ENCODE measurements at regions not wholly inside any gene's neighbourhood (a gene's known extent, or its start where the extent isn't known, plus 50 kb on each side); places are given as distances from the start of the nearest gene placed in this dataset.

DNA sequence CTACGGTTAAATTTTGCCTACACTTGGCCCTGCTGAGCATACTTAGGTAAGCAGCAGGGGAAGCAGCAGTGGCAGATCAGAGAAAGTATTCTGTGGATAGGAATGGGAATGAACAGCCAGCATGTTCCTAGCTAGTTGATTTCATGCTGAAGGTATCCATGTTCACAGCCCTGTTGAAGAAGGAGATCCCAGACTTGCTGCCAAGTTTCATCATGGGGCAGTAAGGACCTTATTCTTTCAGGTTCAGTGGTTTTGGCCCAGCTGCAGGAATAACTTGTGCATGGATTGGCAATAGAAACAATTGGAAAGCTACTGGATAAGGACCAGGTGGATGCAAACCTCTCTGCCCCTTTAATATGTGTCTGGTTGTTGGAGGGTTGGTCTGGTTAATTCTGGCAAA is 98.2 kb upstream of the TMEM178A start:
- TF ChIP-seq, protein P1, sequence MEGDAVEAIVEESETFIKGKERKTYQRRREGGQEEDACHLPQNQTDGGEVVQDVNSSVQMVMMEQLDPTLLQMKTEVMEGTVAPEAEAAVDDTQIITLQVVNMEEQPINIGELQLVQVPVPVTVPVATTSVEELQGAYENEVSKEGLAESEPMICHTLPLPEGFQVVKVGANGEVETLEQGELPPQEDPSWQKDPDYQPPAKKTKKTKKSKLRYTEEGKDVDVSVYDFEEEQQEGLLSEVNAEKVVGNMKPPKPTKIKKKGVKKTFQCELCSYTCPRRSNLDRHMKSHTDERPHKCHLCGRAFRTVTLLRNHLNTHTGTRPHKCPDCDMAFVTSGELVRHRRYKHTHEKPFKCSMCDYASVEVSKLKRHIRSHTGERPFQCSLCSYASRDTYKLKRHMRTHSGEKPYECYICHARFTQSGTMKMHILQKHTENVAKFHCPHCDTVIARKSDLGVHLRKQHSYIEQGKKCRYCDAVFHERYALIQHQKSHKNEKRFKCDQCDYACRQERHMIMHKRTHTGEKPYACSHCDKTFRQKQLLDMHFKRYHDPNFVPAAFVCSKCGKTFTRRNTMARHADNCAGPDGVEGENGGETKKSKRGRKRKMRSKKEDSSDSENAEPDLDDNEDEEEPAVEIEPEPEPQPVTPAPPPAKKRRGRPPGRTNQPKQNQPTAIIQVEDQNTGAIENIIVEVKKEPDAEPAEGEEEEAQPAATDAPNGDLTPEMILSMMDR (conservative IDR thresholded peaks at IDR 0.05): no peak
- no peak for TF ChIP-seq EZH2 (IDR thresholded peaks at IDR 0.05; ENCODE audit: low read depth)
